A673 (cell line): ENCODE measurements at regions not wholly inside any gene's neighbourhood (a gene's known extent, or its start where the extent isn't known, plus 50 kb on each side); places are given as distances from the start of the nearest gene placed in this dataset.

Source experiments
- BruUV-seq: library from RNA; stranded (reverse); fragments of 400-500 nt; replicated peaks from 2 replicates; lab custom pipeline; 2021; lab: Mats Ljungman, UMichigan
- CTCF ChIA-PET: fragments of 300-600 bp; sonication (Branson Sonifier 250); formaldehyde crosslinking; loops from one replicate; lab custom pipeline; 2022; ENCODE audit warnings: antibody characterized with exemption; lab: Charles Lee
- POLR2A ChIA-PET: fragments of 300-600 bp; sonication (Branson Sonifier 250); formaldehyde crosslinking; loops from one replicate; lab custom pipeline; 2022; ENCODE audit warnings: antibody characterized with exemption; ENCODE audit not compliant: low non-redundant PET; lab: Charles Lee
- DNase-seq: peaks from one replicate; pipeline ENCODE4 v3.0.0-alpha.2; 2015; ENCODE audit warnings: low spot score
- H3K27ac ChIP-seq: fragments of 200-600 bp; sonication (generic); 2 replicates; pipeline ENCODE4 v1.5.1; 2016; ENCODE audit warnings: mixed run types, low read depth, mild to moderate bottlenecking, mixed read lengths, antibody characterized with exemption, low read length; ENCODE audit not compliant: poor library complexity, severe bottlenecking
- H3K27me3 ChIP-seq: fragments of 200-600 bp; sonication (generic); replicated peaks from 2 replicates; pipeline ENCODE4 v1.6.1; 2017; ENCODE audit warnings: mixed run types, low read depth, mild to moderate bottlenecking, mixed read lengths, antibody characterized with exemption, low read length; ENCODE audit not compliant: insufficient read depth, poor library complexity
- H3K36me3 ChIP-seq: fragments of 200-600 bp; sonication (generic); 2 replicates; pipeline ENCODE4 v1.6.1; 2016; ENCODE audit warnings: mixed run types, mild to moderate bottlenecking, mixed read lengths, antibody characterized with exemption, low read length; ENCODE audit not compliant: insufficient read depth, poor library complexity, severe bottlenecking
- H3K4me1 ChIP-seq: fragments of 200-600 bp; sonication (generic); 2 replicates; pipeline ENCODE4 v1.6.1; 2017; ENCODE audit warnings: mixed run types, mild to moderate bottlenecking, mixed read lengths, antibody characterized with exemption, low read length; ENCODE audit not compliant: insufficient read depth, poor library complexity, severe bottlenecking
- H3K4me3 ChIP-seq: fragments of 200-600 bp; sonication (generic); 2 replicates; pipeline ENCODE4 v1.5.1; 2016; ENCODE audit warnings: low read depth, mixed run types, mild to moderate bottlenecking, mixed read lengths, low read length; ENCODE audit not compliant: poor library complexity, severe bottlenecking
- H3K9me3 ChIP-seq: fragments of 200-600 bp; sonication (generic); 2 replicates; pipeline ENCODE4 v1.6.1; 2016; ENCODE audit warnings: mixed run types, low read depth, mild to moderate bottlenecking, mixed read lengths, antibody characterized with exemption, low read length; ENCODE audit not compliant: poor library complexity, severe bottlenecking
- EZH2 ChIP-seq: fragments of 200-600 bp; sonication (generic); IDR thresholded peaks from 2 replicates; pipeline ENCODE4 v1.6.1; 2017; ENCODE audit warnings: borderline replicate concordance, low read depth, mild to moderate bottlenecking, mixed read lengths, antibody characterized with exemption, low read length; ENCODE audit not compliant: poor library complexity, severe bottlenecking
- intact Hi-C: fragments of 100-400 bp; cut with micrococcal nuclease; formaldehyde crosslinking; loops from one replicate; pipeline ENCODE4 v1.10.0; 2022; ENCODE audit not compliant: unreplicated experiment
- TF ChIP-seq, protein P1 (sequence below): fragments of 300-800, 200-600 bp; sonication (generic); conservative IDR thresholded peaks from 2 replicates; pipeline ENCODE4 v1.5.1; 2017; ENCODE audit warnings: low read depth, mild to moderate bottlenecking, antibody characterized with exemption, low read length, moderate library complexity, mixed read lengths

- POLR2A ChIA-PET: no interaction called here
- H3K4me3 ChIP-seq: no peak overlapping the region
- no peak for TF ChIP-seq EZH2
- TF ChIP-seq, protein P1, sequence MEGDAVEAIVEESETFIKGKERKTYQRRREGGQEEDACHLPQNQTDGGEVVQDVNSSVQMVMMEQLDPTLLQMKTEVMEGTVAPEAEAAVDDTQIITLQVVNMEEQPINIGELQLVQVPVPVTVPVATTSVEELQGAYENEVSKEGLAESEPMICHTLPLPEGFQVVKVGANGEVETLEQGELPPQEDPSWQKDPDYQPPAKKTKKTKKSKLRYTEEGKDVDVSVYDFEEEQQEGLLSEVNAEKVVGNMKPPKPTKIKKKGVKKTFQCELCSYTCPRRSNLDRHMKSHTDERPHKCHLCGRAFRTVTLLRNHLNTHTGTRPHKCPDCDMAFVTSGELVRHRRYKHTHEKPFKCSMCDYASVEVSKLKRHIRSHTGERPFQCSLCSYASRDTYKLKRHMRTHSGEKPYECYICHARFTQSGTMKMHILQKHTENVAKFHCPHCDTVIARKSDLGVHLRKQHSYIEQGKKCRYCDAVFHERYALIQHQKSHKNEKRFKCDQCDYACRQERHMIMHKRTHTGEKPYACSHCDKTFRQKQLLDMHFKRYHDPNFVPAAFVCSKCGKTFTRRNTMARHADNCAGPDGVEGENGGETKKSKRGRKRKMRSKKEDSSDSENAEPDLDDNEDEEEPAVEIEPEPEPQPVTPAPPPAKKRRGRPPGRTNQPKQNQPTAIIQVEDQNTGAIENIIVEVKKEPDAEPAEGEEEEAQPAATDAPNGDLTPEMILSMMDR: no peak
- no peak overlapping the region for H3K27ac ChIP-seq
- no peaks in the 10 kb centered on the region for H3K27me3 ChIP-seq
- CTCF ChIA-PET: interaction anchor here (0.6 kb wide), 1 partner anchor 36 kb away, joined by 4 read pairs; no protein-coding TSS in a partner anchor
- peak; percentile 81 for DNase-seq
- H3K9me3 ChIP-seq: no peaks in the 10 kb centered on the region
- H3K4me1 ChIP-seq: peaks cover 23% of the 10 kb centered on the region
- intact Hi-C loops: no loop called here
- no TSS peak for BruUV-seq
- no peaks in the 10 kb centered on the region for H3K36me3 ChIP-seq
Measured at GRCh38 chr6:23202207-23202606, 632.8 kb downstream of the HDGFL1 start.

GRCh38 chr6:23212398-23212797 is 643.0 kb downstream of the HDGFL1 start:
- no peak overlapping the region for H3K4me3 ChIP-seq
- H3K27ac ChIP-seq: no peak overlapping the region
- no peak for DNase-seq
- BruUV-seq: no TSS peak
- H3K27me3 ChIP-seq: no peaks in the 10 kb centered on the region
- TF ChIP-seq EZH2: no peak
- TF ChIP-seq, protein P1: no peak
- ChIA-PET CTCF (no interaction called here), POLR2A (no interaction called here)
- no peaks in the 10 kb centered on the region for H3K36me3 ChIP-seq
- no peaks in the 10 kb centered on the region for H3K9me3 ChIP-seq
- intact Hi-C loops: no loop called here
- H3K4me1 ChIP-seq: no peaks in the 10 kb centered on the region

GRCh38 chr6:23213193-23213592 is 643.8 kb downstream of the HDGFL1 start:
- no peak for DNase-seq
- ChIA-PET POLR2A (no interaction called here), CTCF (no interaction called here)
- Histone ChIP-seq H3K4me3 (no peak overlapping the region), H3K27ac (no peak overlapping the region), H3K36me3 (no peaks in the 10 kb centered on the region), H3K4me1 (no peaks in the 10 kb centered on the region), H3K27me3 (no peaks in the 10 kb centered on the region), H3K9me3 (no peaks in the 10 kb centered on the region)
- intact Hi-C loops: no loop called here
- TF ChIP-seq, protein P1: no peak
- TF ChIP-seq EZH2: no peak
- no TSS peak for BruUV-seq
